Karpas-422 (cell line): ENCODE measurements at regions not wholly inside any gene's neighbourhood (a gene's known extent, or its start where the extent isn't known, plus 50 kb on each side); places are given as distances from the start of the nearest gene placed in this dataset.

Experiments used
- DNase-seq: peaks from one replicate; pipeline ENCODE4 v3.0.0-alpha.2; 2015
- H2AFZ ChIP-seq: fragments of 200-600 bp; sonication (generic); 2 replicates; pipeline ENCODE4 v1.6.1; 2014; ENCODE audit warnings: antibody characterized with exemption, low read length, mixed read lengths
- H3K27ac ChIP-seq: fragments of 200-600 bp; sonication (generic); 2 replicates; pipeline ENCODE4 v1.5.1; 2014; ENCODE audit warnings: mild to moderate bottlenecking, low read length, moderate library complexity
- H3K27me3 ChIP-seq: fragments of 200-600 bp; sonication (generic); 2 replicates; pipeline ENCODE4 v1.6.1; 2014; ENCODE audit warnings: low read length, mixed read lengths
- H3K36me3 ChIP-seq: fragments of 200-600 bp; sonication (generic); 2 replicates; pipeline ENCODE4 v1.6.1; 2014; ENCODE audit warnings: low read length, mixed read lengths; ENCODE audit not compliant: insufficient read depth
- H3K4me1 ChIP-seq: fragments of 200-600 bp; sonication (generic); 2 replicates; pipeline ENCODE4 v1.6.1; 2014; ENCODE audit warnings: mild to moderate bottlenecking, low read length, mixed read lengths
- H3K4me2 ChIP-seq: fragments of 200-600 bp; sonication (generic); 2 replicates; pipeline ENCODE4 v1.6.1; 2014; ENCODE audit warnings: low read length, low read depth, mild to moderate bottlenecking; ENCODE audit not compliant: poor library complexity, severe bottlenecking
- H3K4me3 ChIP-seq: fragments of 200-600 bp; sonication (generic); 2 replicates; pipeline ENCODE4 v1.5.1; 2014; ENCODE audit warnings: mild to moderate bottlenecking, antibody characterized with exemption, low read length, mixed read lengths
- H3K79me2 ChIP-seq: fragments of 200-600 bp; sonication (generic); 2 replicates; pipeline ENCODE4 v1.6.1; 2014; ENCODE audit warnings: mild to moderate bottlenecking, low read length, mixed read lengths
- H3K9ac ChIP-seq: fragments of 200-600 bp; sonication (generic); 2 replicates; pipeline ENCODE4 v1.6.0; 2014; ENCODE audit warnings: low read length
- H3K9me2 ChIP-seq: fragments of 200-600 bp; sonication (generic), shearing (Covaris generic); replicated peaks from 2 replicates; pipeline ENCODE4 v1.6.0; 2014; ENCODE audit warnings: mild to moderate bottlenecking, low read length, moderate library complexity; ENCODE audit not compliant: insufficient read depth
- H3K9me3 ChIP-seq: fragments of 300-700, 200-600 bp; sonication (generic); 2 replicates; pipeline ENCODE4 v1.6.1; 2014; ENCODE audit warnings: low read length, mixed read lengths
- H4K20me1 ChIP-seq: fragments of 200-600 bp; sonication (generic); 2 replicates; pipeline ENCODE4 v1.6.1; 2014; ENCODE audit warnings: mild to moderate bottlenecking, antibody characterized with exemption, low read length, low read depth; ENCODE audit not compliant: insufficient read depth

- Histone ChIP-seq H3K27me3 (no peaks in the 10 kb centered on the region), H3K27ac (no peak overlapping the region), H3K36me3 (no peaks in the 10 kb centered on the region), H3K9ac (no peak overlapping the region), H4K20me1 (no peaks in the 10 kb centered on the region), H3K4me1 (no peaks in the 10 kb centered on the region), H3K4me3 (no peak overlapping the region), H3K9me3 (no peaks in the 10 kb centered on the region), H3K4me2 (no peak overlapping the region), H2AFZ (no peak overlapping the region), H3K9me2 (no peaks in the 10 kb centered on the region), H3K79me2 (no peaks in the 10 kb centered on the region)
- DNase-seq = no peak
Measured at GRCh38 chr12:66931091-66931490, 252.2 kb upstream of the GRIP1 start.

GRCh38 chr12:66932126-66932525 is 253.2 kb upstream of the GRIP1 start:
- Histone ChIP-seq H3K9ac (no peak overlapping the region), H4K20me1 (no peaks in the 10 kb centered on the region), H3K79me2 (no peaks in the 10 kb centered on the region), H3K4me3 (no peak overlapping the region), H2AFZ (no peak overlapping the region), H3K27me3 (no peaks in the 10 kb centered on the region), H3K4me2 (no peak overlapping the region), H3K36me3 (no peaks in the 10 kb centered on the region), H3K27ac (no peak overlapping the region), H3K9me2 (no peaks in the 10 kb centered on the region), H3K9me3 (no peaks in the 10 kb centered on the region), H3K4me1 (peaks cover 4% of the 10 kb centered on the region)
- no peak for DNase-seq

- Histone ChIP-seq H3K27ac (no peak overlapping the region), H2AFZ (no peak overlapping the region), H3K79me2 (no peaks in the 10 kb centered on the region), H3K27me3 (no peaks in the 10 kb centered on the region), H3K4me1 (peaks cover 4% of the 10 kb centered on the region), H3K4me2 (no peak overlapping the region), H4K20me1 (no peaks in the 10 kb centered on the region), H3K9me3 (no peaks in the 10 kb centered on the region), H3K9ac (no peak overlapping the region), H3K4me3 (no peak overlapping the region), H3K9me2 (no peaks in the 10 kb centered on the region), H3K36me3 (no peaks in the 10 kb centered on the region)
- no peak for DNase-seq
Measured at GRCh38 chr12:66934302-66935062, 255.6 kb upstream of the GRIP1 start.

GRCh38 chr12:66941150-66941549 is 262.3 kb upstream of the GRIP1 start:
- Histone ChIP-seq H3K27me3 (no peaks in the 10 kb centered on the region), H3K4me1 (peaks cover 4% of the 10 kb centered on the region), H3K4me3 (no peak overlapping the region), H3K9me3 (no peaks in the 10 kb centered on the region), H3K79me2 (no peaks in the 10 kb centered on the region), H3K4me2 (no peak overlapping the region), H3K9ac (no peak overlapping the region), H3K36me3 (no peaks in the 10 kb centered on the region), H3K27ac (no peak overlapping the region), H3K9me2 (no peaks in the 10 kb centered on the region), H2AFZ (no peak overlapping the region), H4K20me1 (no peaks in the 10 kb centered on the region)
- no peak for DNase-seq

GRCh38 chr12:66942741-66943465 is 264.0 kb upstream of the GRIP1 start:
- no peaks in the 10 kb centered on the region for H3K27me3 ChIP-seq
- H3K27ac ChIP-seq = no peak overlapping the region
- no peak overlapping the region for H3K9ac ChIP-seq
- no peak for DNase-seq
- H3K9me2 ChIP-seq = no peaks in the 10 kb centered on the region
- H3K36me3 ChIP-seq = no peaks in the 10 kb centered on the region
- no peaks in the 10 kb centered on the region for H4K20me1 ChIP-seq
- no peaks in the 10 kb centered on the region for H3K79me2 ChIP-seq
- no peaks in the 10 kb centered on the region for H3K4me1 ChIP-seq
- H3K9me3 ChIP-seq = no peaks in the 10 kb centered on the region
- H2AFZ ChIP-seq = no peak overlapping the region
- H3K4me3 ChIP-seq = no peak overlapping the region
- H3K4me2 ChIP-seq = no peak overlapping the region

- no peak overlapping the region for H3K4me2 ChIP-seq
- no peak overlapping the region for H3K4me3 ChIP-seq
- no peak overlapping the region for H3K9ac ChIP-seq
- no peaks in the 10 kb centered on the region for H4K20me1 ChIP-seq
- no peaks in the 10 kb centered on the region for H3K9me2 ChIP-seq
- no peaks in the 10 kb centered on the region for H3K4me1 ChIP-seq
- H3K79me2 ChIP-seq = no peaks in the 10 kb centered on the region
- no peaks in the 10 kb centered on the region for H3K9me3 ChIP-seq
- DNase-seq = no peak
- no peaks in the 10 kb centered on the region for H3K36me3 ChIP-seq
- no peak overlapping the region for H3K27ac ChIP-seq
- no peak overlapping the region for H2AFZ ChIP-seq
- no peaks in the 10 kb centered on the region for H3K27me3 ChIP-seq
Measured at GRCh38 chr12:66944365-66944764, 265.5 kb upstream of the GRIP1 start.

- Histone ChIP-seq H3K4me2 (no peak overlapping the region), H3K9ac (no peak overlapping the region), H3K4me3 (no peak overlapping the region), H3K27me3 (no peaks in the 10 kb centered on the region), H3K9me3 (no peaks in the 10 kb centered on the region), H3K9me2 (no peaks in the 10 kb centered on the region), H2AFZ (no peak overlapping the region), H4K20me1 (no peaks in the 10 kb centered on the region), H3K27ac (no peak overlapping the region), H3K36me3 (no peaks in the 10 kb centered on the region), H3K79me2 (no peaks in the 10 kb centered on the region), H3K4me1 (no peaks in the 10 kb centered on the region)
- no peak for DNase-seq
Measured at GRCh38 chr12:66945189-66945817, 266.4 kb upstream of the GRIP1 start.

GRCh38 chr12:66947119-66947518 is 268.2 kb upstream of the GRIP1 start:
- Histone ChIP-seq H3K27ac (no peak overlapping the region), H3K4me1 (peaks cover 5% of the 10 kb centered on the region), H3K9me2 (no peaks in the 10 kb centered on the region), H4K20me1 (no peaks in the 10 kb centered on the region), H2AFZ (no peak overlapping the region), H3K4me3 (no peak overlapping the region), H3K9me3 (no peaks in the 10 kb centered on the region), H3K79me2 (no peaks in the 10 kb centered on the region), H3K4me2 (no peak overlapping the region), H3K9ac (no peak overlapping the region), H3K36me3 (no peaks in the 10 kb centered on the region), H3K27me3 (no peaks in the 10 kb centered on the region)
- DNase-seq = no peak
